PC-3 (cell line): ENCODE measurements at regions not wholly inside any gene's neighbourhood (a gene's known extent, or its start where the extent isn't known, plus 50 kb on each side); places are given as distances from the start of the nearest gene placed in this dataset.

ENCODE experiments used
- ATAC-seq: fragments of 200-7000 bp; cut with Tn5 transposase; 2 replicates; pipeline ENCODE4 v1.9.1; 2020; ENCODE audit warnings: mild to moderate bottlenecking, moderate library complexity
- BruUV-seq: library from RNA; stranded (reverse); fragments of 400-500 nt; replicated peaks from 2 replicates; lab custom pipeline; 2021; lab: Mats Ljungman, UMichigan
- CTCF ChIA-PET: fragments of 300-600 bp; sonication (Branson Sonifier 250); formaldehyde crosslinking; loops from one replicate; lab custom pipeline; 2022; ENCODE audit warnings: antibody characterized with exemption; lab: Charles Lee
- POLR2A ChIA-PET: fragments of 300-600 bp; sonication (Branson Sonifier 250); formaldehyde crosslinking; loops from one replicate; lab custom pipeline; 2022; ENCODE audit warnings: antibody characterized with exemption; ENCODE audit not compliant: unreplicated experiment; lab: Charles Lee
- DNase-seq: peaks from one replicate; pipeline ENCODE4 v3.0.0-alpha.2; 2015
- H2AFZ ChIP-seq: fragments of 300-600 bp; sonication (generic); 2 replicates; pipeline ENCODE4 v1.6.0; 2016; ENCODE audit warnings: antibody characterized with exemption, low read length
- H3F3A ChIP-seq: fragments of 300-600 bp; sonication (generic); one replicate; pipeline ENCODE4 v1.6.0; 2017; ENCODE audit warnings: antibody characterized with exemption, low read length, control low read depth, mild to moderate bottlenecking; ENCODE audit not compliant: unreplicated experiment
- H3K27ac ChIP-seq: fragments of 300-600 bp; sonication (generic); 2 replicates; pipeline ENCODE4 v1.5.1; 2016; ENCODE audit warnings: mild to moderate bottlenecking, low read length
- H3K27me3 ChIP-seq: fragments of 300-600 bp; sonication (generic); 2 replicates; pipeline ENCODE4 v1.6.1; 2016; ENCODE audit warnings: low read length, mixed read lengths
- H3K36me3 ChIP-seq: fragments of 300-600 bp; sonication (generic); 2 replicates; pipeline ENCODE4 v1.6.1; 2016; ENCODE audit warnings: low read depth, mixed run types, low read length, mixed read lengths
- H3K4me1 ChIP-seq: fragments of 300-600 bp; sonication (generic); 2 replicates; pipeline ENCODE4 v1.5.1; 2016; ENCODE audit warnings: low read length; ENCODE audit not compliant: insufficient read depth
- H3K4me2 ChIP-seq: fragments of 300-600 bp; sonication (generic); 2 replicates; pipeline ENCODE4 v1.6.0; 2016; ENCODE audit warnings: low read length
- H3K4me3 ChIP-seq: fragments of 300-600 bp; sonication (generic); 2 replicates; pipeline ENCODE4 v1.5.1; 2016; ENCODE audit warnings: mild to moderate bottlenecking, low read length, mixed read lengths
- H3K79me2 ChIP-seq: fragments of 300-600 bp; sonication (generic); 2 replicates; pipeline ENCODE4 v1.6.1; 2017; ENCODE audit warnings: low read length, mixed read lengths
- H3K9ac ChIP-seq: fragments of 300-600 bp; sonication (generic); 2 replicates; pipeline ENCODE4 v1.6.0; 2016; ENCODE audit warnings: mild to moderate bottlenecking, low read length
- H3K9me2 ChIP-seq: fragments of 300-600 bp; sonication (generic); replicated peaks from 2 replicates; pipeline ENCODE4 v1.6.1; 2016; ENCODE audit warnings: mixed run types, low read length, mixed read lengths
- H3K9me3 ChIP-seq: fragments of 300-600 bp; sonication (generic); 2 replicates; pipeline ENCODE4 v1.6.1; 2016; ENCODE audit warnings: low read length, mixed read lengths
- H4K20me1 ChIP-seq: fragments of 300-600 bp; sonication (generic); 2 replicates; pipeline ENCODE4 v1.6.1; 2016; ENCODE audit warnings: low read length, mixed read lengths
- EZH2 ChIP-seq: fragments of 300-600 bp; sonication (generic); IDR thresholded peaks from one replicate; pipeline ENCODE4 v1.6.1; 2017; ENCODE audit warnings: antibody characterized with exemption, mild to moderate bottlenecking, low read length; ENCODE audit not compliant: unreplicated experiment
- EZH2phosphoT487 ChIP-seq: fragments of 300-600 bp; sonication (generic); IDR thresholded peaks from 2 replicates; pipeline ENCODE4 v1.6.1; 2018; ENCODE audit warnings: mild to moderate bottlenecking, antibody characterized with exemption, low read length, borderline replicate concordance
- intact Hi-C: fragments of 100-400 bp; cut with micrococcal nuclease; formaldehyde crosslinking; loops from 2 replicates; pipeline ENCODE4 v1.9.0; 2023
- TF ChIP-seq, protein P1 (sequence below): fragments of 300-600 bp; sonication (generic); conservative IDR thresholded peaks from 2 replicates; pipeline ENCODE4 v1.5.1; 2017; ENCODE audit warnings: antibody characterized with exemption, low read depth, mild to moderate bottlenecking, low read length

DNA sequence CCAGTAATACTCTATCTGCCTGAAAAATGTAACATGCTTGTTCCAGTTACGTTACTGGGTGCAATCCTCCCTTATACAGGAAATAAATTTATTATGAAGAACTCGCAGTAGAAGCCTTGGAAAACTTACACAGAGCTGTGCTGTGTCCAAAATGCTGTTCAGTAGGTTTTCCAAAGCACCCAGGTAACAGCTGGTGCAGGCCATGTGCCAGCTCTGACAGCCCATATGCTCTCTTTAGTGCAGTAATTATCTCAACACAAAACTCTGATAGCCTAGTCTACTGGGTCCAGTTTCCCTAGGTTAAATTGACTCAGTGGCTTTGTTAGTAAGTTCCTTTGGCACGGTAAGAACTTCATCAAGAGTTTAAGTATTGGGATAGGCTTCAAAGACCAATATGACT, 120.7 kb upstream of the OBI1 start:
- Histone ChIP-seq H3K27me3 (peaks cover 84% of the 10 kb centered on the region), H3K4me1 (no peaks in the 10 kb centered on the region), H3K4me3 (no peak overlapping the region), H3K79me2 (no peaks in the 10 kb centered on the region), H3K27ac (no peak overlapping the region), H3K36me3 (no peaks in the 10 kb centered on the region), H3F3A (no peaks in the 10 kb centered on the region), H2AFZ (no peak overlapping the region), H4K20me1 (no peaks in the 10 kb centered on the region), H3K9ac (no peak overlapping the region), H3K9me2 (no peaks in the 10 kb centered on the region), H3K4me2 (no peak overlapping the region), H3K9me3 (no peaks in the 10 kb centered on the region)
- TF ChIP-seq EZH2: no peak
- TF ChIP-seq, protein P1, sequence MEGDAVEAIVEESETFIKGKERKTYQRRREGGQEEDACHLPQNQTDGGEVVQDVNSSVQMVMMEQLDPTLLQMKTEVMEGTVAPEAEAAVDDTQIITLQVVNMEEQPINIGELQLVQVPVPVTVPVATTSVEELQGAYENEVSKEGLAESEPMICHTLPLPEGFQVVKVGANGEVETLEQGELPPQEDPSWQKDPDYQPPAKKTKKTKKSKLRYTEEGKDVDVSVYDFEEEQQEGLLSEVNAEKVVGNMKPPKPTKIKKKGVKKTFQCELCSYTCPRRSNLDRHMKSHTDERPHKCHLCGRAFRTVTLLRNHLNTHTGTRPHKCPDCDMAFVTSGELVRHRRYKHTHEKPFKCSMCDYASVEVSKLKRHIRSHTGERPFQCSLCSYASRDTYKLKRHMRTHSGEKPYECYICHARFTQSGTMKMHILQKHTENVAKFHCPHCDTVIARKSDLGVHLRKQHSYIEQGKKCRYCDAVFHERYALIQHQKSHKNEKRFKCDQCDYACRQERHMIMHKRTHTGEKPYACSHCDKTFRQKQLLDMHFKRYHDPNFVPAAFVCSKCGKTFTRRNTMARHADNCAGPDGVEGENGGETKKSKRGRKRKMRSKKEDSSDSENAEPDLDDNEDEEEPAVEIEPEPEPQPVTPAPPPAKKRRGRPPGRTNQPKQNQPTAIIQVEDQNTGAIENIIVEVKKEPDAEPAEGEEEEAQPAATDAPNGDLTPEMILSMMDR: no peak
- no peak for TF ChIP-seq EZH2phosphoT487
- intact Hi-C loops: no loop called here
- ATAC-seq (no peak), DNase-seq (no peak)
- no TSS peak for BruUV-seq
- POLR2A ChIA-PET: no interaction called here
- CTCF ChIA-PET: no interaction called here

DNA sequence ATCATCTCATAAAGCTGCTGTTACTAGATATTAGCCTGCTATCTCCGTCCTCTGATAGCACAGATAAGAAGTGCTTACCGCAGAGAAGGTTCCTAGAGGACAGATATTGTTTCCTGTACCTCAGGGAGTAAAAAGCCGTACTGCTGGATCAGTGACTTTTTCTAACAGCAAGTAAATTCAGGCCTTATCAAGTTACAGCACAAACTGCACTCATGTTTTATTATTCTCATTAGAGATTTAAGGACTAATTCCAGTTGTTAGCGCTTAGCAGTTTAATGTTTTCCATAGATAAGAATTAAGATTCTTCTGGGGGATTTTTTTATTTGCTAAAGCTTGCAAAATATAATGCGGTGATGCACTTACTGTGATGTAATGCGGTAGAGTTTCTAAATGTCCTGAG, 119.0 kb upstream of the OBI1 start:
- Histone ChIP-seq H3K79me2 (no peaks in the 10 kb centered on the region), H2AFZ (no peak overlapping the region), H3K4me1 (no peaks in the 10 kb centered on the region), H3K27me3 (peaks cover 88% of the 10 kb centered on the region), H3K4me2 (no peak overlapping the region), H4K20me1 (no peaks in the 10 kb centered on the region), H3K36me3 (no peaks in the 10 kb centered on the region), H3K9me3 (no peaks in the 10 kb centered on the region), H3K9ac (no peak overlapping the region), H3K4me3 (no peak overlapping the region), H3K9me2 (no peaks in the 10 kb centered on the region), H3F3A (no peaks in the 10 kb centered on the region), H3K27ac (no peak overlapping the region)
- intact Hi-C loops: no loop called here
- BruUV-seq: no TSS peak
- CTCF ChIA-PET: no interaction called here
- TF ChIP-seq EZH2 (no peak), EZH2phosphoT487 (no peak)
- TF ChIP-seq, protein P1: no peak
- POLR2A ChIA-PET: no interaction called here
- ATAC-seq (no peak), DNase-seq (no peak)

DNA sequence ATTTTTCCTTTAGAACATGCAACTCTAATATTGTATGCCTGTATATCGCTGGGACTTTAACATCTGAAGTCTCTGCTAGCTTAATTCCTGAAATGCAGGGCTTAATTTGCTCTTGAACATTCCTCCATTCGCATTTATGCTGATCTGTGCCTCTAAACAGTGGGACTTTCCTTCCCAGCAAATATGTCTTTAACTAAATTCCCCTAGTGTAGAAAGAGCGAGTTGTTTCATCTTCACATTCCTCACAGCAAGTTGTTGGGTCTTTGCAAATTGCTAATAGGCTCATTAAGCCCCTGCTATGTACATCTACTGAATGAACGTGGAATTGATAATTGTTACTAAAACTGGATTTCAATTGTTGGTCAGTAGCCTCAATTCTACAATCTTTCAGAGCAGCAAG, 118.4 kb upstream of the OBI1 start:
- no peak for TF ChIP-seq EZH2
- no peak for TF ChIP-seq EZH2phosphoT487
- TF ChIP-seq, protein P1: no peak
- Histone ChIP-seq H3K9me2 (no peaks in the 10 kb centered on the region), H3K79me2 (no peaks in the 10 kb centered on the region), H3K9ac (no peak overlapping the region), H2AFZ (no peak overlapping the region), H4K20me1 (no peaks in the 10 kb centered on the region), H3K4me2 (no peak overlapping the region), H3K27ac (no peak overlapping the region), H3F3A (no peaks in the 10 kb centered on the region), H3K4me3 (no peak overlapping the region), H3K4me1 (no peaks in the 10 kb centered on the region), H3K36me3 (no peaks in the 10 kb centered on the region), H3K27me3 (peaks cover 90% of the 10 kb centered on the region), H3K9me3 (no peaks in the 10 kb centered on the region)
- ATAC-seq (no peak), DNase-seq (no peak)
- intact Hi-C loops: no loop called here
- ChIA-PET CTCF (no interaction called here), POLR2A (no interaction called here)
- BruUV-seq: no TSS peak
